Loucy (cell line): ENCODE measurements at regions not wholly inside any gene's neighbourhood (a gene's known extent, or its start where the extent isn't known, plus 50 kb on each side); places are given as distances from the start of the nearest gene placed in this dataset.

ENCODE experiments used
- CTCF ChIP-seq: fragments of 200-600 bp; sonication (generic); conservative IDR thresholded peaks from 2 replicates; pipeline ENCODE4 v1.5.1; 2014; ENCODE audit warnings: mild to moderate bottlenecking, antibody characterized with exemption, low read length
- EZH2phosphoT487 ChIP-seq: fragments of 200-600 bp; IDR thresholded peaks from 2 replicates; pipeline ENCODE4 v1.6.1; 2018; ENCODE audit warnings: antibody characterized with exemption, mild to moderate bottlenecking, moderate library complexity, borderline replicate concordance

GRCh38 chr2:119085613-119086012 is 72.9 kb downstream of the C1QL2 start:
- TF ChIP-seq CTCF (no peak), EZH2phosphoT487 (no peak)
